Dendritic cell treated with granulocyte-macrophage colony-stimulating factor and Interleukin-4, amounts not matched to agents 40 ng/mL and 50 ng/mL, for 4 days (primary cell): ENCODE measurements at regions not wholly inside any gene's neighbourhood (a gene's known extent, or its start where the extent isn't known, plus 50 kb on each side); places are given as distances from the start of the nearest gene placed in this dataset.

Source experiments
- H3K27ac Mint-ChIP-seq: one replicate; pipeline ENCODE4 v1.8.0; 2022; ENCODE audit warnings: mild to moderate bottlenecking, mixed read lengths
- H3K27me3 Mint-ChIP-seq: one replicate; pipeline ENCODE4 v1.8.0; 2022; ENCODE audit warnings: mild to moderate bottlenecking, mixed read lengths
- H3K36me3 Mint-ChIP-seq: one replicate; pipeline ENCODE4 v1.8.0; 2022; ENCODE audit warnings: low read depth, mixed read lengths
- H3K4me1 Mint-ChIP-seq: one replicate; pipeline ENCODE4 v1.8.0; 2022; ENCODE audit warnings: low read depth, mixed read lengths
- H3K4me3 Mint-ChIP-seq: one replicate; pipeline ENCODE4 v1.8.0; 2022; ENCODE audit warnings: mild to moderate bottlenecking, moderate library complexity, mixed read lengths
- H3K9me3 Mint-ChIP-seq: one replicate; pipeline ENCODE4 v1.8.0; 2022; ENCODE audit warnings: mixed read lengths
- intact Hi-C: fragments of 100-400 bp; cut with micrococcal nuclease; formaldehyde crosslinking; loops from one replicate; pipeline ENCODE4 v1.15.0; 2022

GRCh38 chr3:98984024-98984423 is 82.5 kb upstream of the DCBLD2 start:
- no peaks in the 10 kb centered on the region for H3K4me1 Mint-ChIP-seq

GRCh38 chr3:98982351-98982750 is 80.9 kb upstream of the DCBLD2 start:
- Mint-ChIP-seq H3K27me3 (no peaks in the 10 kb centered on the region), H3K9me3 (no peaks in the 10 kb centered on the region), H3K36me3 (no peaks in the 10 kb centered on the region), H3K4me1 (no peaks in the 10 kb centered on the region), H3K27ac (no peak overlapping the region), H3K4me3 (no peak overlapping the region)
- intact Hi-C loops = no loop called here

More at GRCh38 chr3:98984024-98984423, 82.5 kb upstream of the DCBLD2 start:
- H3K4me3 Mint-ChIP-seq = no peak overlapping the region
- intact Hi-C loops = no loop called here
- no peaks in the 10 kb centered on the region for H3K36me3 Mint-ChIP-seq
- no peaks in the 10 kb centered on the region for H3K9me3 Mint-ChIP-seq
- no peak overlapping the region for H3K27ac Mint-ChIP-seq
- H3K27me3 Mint-ChIP-seq = no peaks in the 10 kb centered on the region

- no peak overlapping the region for H3K27ac Mint-ChIP-seq
- no peaks in the 10 kb centered on the region for H3K36me3 Mint-ChIP-seq
- no peaks in the 10 kb centered on the region for H3K9me3 Mint-ChIP-seq
- H3K4me1 Mint-ChIP-seq = no peaks in the 10 kb centered on the region
- intact Hi-C loops = no loop called here
- no peaks in the 10 kb centered on the region for H3K27me3 Mint-ChIP-seq
- no peak overlapping the region for H3K4me3 Mint-ChIP-seq
Measured at GRCh38 chr3:98980915-98981596, 79.6 kb upstream of the DCBLD2 start.

GRCh38 chr3:98979296-98979695 is 77.8 kb upstream of the DCBLD2 start:
- Mint-ChIP-seq H3K27me3 (no peaks in the 10 kb centered on the region), H3K36me3 (no peaks in the 10 kb centered on the region), H3K4me3 (no peak overlapping the region), H3K4me1 (no peaks in the 10 kb centered on the region), H3K27ac (no peak overlapping the region), H3K9me3 (no peaks in the 10 kb centered on the region)
- intact Hi-C loops = no loop called here

GRCh38 chr3:98978068-98978811 is 76.7 kb upstream of the DCBLD2 start:
- Mint-ChIP-seq H3K4me3 (no peak overlapping the region), H3K36me3 (no peaks in the 10 kb centered on the region), H3K27me3 (no peaks in the 10 kb centered on the region), H3K4me1 (no peaks in the 10 kb centered on the region), H3K27ac (no peak overlapping the region), H3K9me3 (no peaks in the 10 kb centered on the region)
- intact Hi-C loops = no loop called here

- intact Hi-C loops = no loop called here
Measured at GRCh38 chr3:98977520-98977919, 76.0 kb upstream of the DCBLD2 start.

GRCh38 chr3:98974442-98974841 is 72.9 kb upstream of the DCBLD2 start:
- H3K9me3 Mint-ChIP-seq = peaks cover 8% of the 10 kb centered on the region
- intact Hi-C loops = no loop called here
- no peaks in the 10 kb centered on the region for H3K4me1 Mint-ChIP-seq
- no peak overlapping the region for H3K27ac Mint-ChIP-seq
- no peaks in the 10 kb centered on the region for H3K36me3 Mint-ChIP-seq
- H3K4me3 Mint-ChIP-seq = no peak overlapping the region
- H3K27me3 Mint-ChIP-seq = no peaks in the 10 kb centered on the region

More at GRCh38 chr3:98977520-98977919, 76.0 kb upstream of the DCBLD2 start:
- no peak overlapping the region for H3K4me3 Mint-ChIP-seq
- no peaks in the 10 kb centered on the region for H3K27me3 Mint-ChIP-seq
- H3K27ac Mint-ChIP-seq = no peak overlapping the region
- peaks cover 7% of the 10 kb centered on the region for H3K9me3 Mint-ChIP-seq
- H3K4me1 Mint-ChIP-seq = no peaks in the 10 kb centered on the region
- no peaks in the 10 kb centered on the region for H3K36me3 Mint-ChIP-seq

GRCh38 chr3:98972720-98973119 is 71.2 kb upstream of the DCBLD2 start:
- H3K9me3 Mint-ChIP-seq = peaks cover 8% of the 10 kb centered on the region
- H3K27me3 Mint-ChIP-seq = no peaks in the 10 kb centered on the region
- no peak overlapping the region for H3K27ac Mint-ChIP-seq
- no peak overlapping the region for H3K4me3 Mint-ChIP-seq
- no peaks in the 10 kb centered on the region for H3K4me1 Mint-ChIP-seq
- H3K36me3 Mint-ChIP-seq = no peaks in the 10 kb centered on the region
- intact Hi-C loops = no loop called here

- Mint-ChIP-seq H3K27me3 (no peaks in the 10 kb centered on the region), H3K36me3 (no peaks in the 10 kb centered on the region), H3K4me1 (no peaks in the 10 kb centered on the region), H3K27ac (no peak overlapping the region), H3K4me3 (no peak overlapping the region), H3K9me3 (peaks cover 8% of the 10 kb centered on the region)
- intact Hi-C loops = no loop called here
Measured at GRCh38 chr3:98972155-98972554, 70.7 kb upstream of the DCBLD2 start.

GRCh38 chr3:98971169-98971681 is 69.7 kb upstream of the DCBLD2 start:
- H3K9me3 Mint-ChIP-seq = peaks cover 8% of the 10 kb centered on the region

GRCh38 chr3:98969295-98969694 is 67.8 kb upstream of the DCBLD2 start:
- no peaks in the 10 kb centered on the region for H3K4me1 Mint-ChIP-seq
- peaks cover 8% of the 10 kb centered on the region for H3K9me3 Mint-ChIP-seq
- intact Hi-C loops = no loop called here
- no peak overlapping the region for H3K4me3 Mint-ChIP-seq
- H3K36me3 Mint-ChIP-seq = no peaks in the 10 kb centered on the region
- H3K27ac Mint-ChIP-seq = no peak overlapping the region
- H3K27me3 Mint-ChIP-seq = no peaks in the 10 kb centered on the region

More at GRCh38 chr3:98971169-98971681, 69.7 kb upstream of the DCBLD2 start:
- H3K36me3 Mint-ChIP-seq = no peaks in the 10 kb centered on the region
- intact Hi-C loops = no loop called here
- H3K4me1 Mint-ChIP-seq = no peaks in the 10 kb centered on the region
- no peak overlapping the region for H3K4me3 Mint-ChIP-seq
- H3K27ac Mint-ChIP-seq = no peak overlapping the region
- H3K27me3 Mint-ChIP-seq = no peaks in the 10 kb centered on the region

GRCh38 chr3:98968824-98969223 is 67.3 kb upstream of the DCBLD2 start:
- Mint-ChIP-seq H3K27me3 (no peaks in the 10 kb centered on the region), H3K4me1 (no peaks in the 10 kb centered on the region), H3K9me3 (peaks cover 8% of the 10 kb centered on the region), H3K27ac (no peak overlapping the region), H3K36me3 (no peaks in the 10 kb centered on the region), H3K4me3 (no peak overlapping the region)
- intact Hi-C loops = no loop called here

- H3K4me3 Mint-ChIP-seq = no peak overlapping the region
- H3K4me1 Mint-ChIP-seq = no peaks in the 10 kb centered on the region
Measured at GRCh38 chr3:98968347-98968746, 66.9 kb upstream of the DCBLD2 start.

GRCh38 chr3:98967758-98968157 is 66.3 kb upstream of the DCBLD2 start:
- Mint-ChIP-seq H3K36me3 (no peaks in the 10 kb centered on the region), H3K27me3 (no peaks in the 10 kb centered on the region), H3K4me1 (no peaks in the 10 kb centered on the region), H3K4me3 (no peak overlapping the region), H3K9me3 (peaks cover 3% of the 10 kb centered on the region), H3K27ac (no peak overlapping the region)
- intact Hi-C loops = no loop called here

More at GRCh38 chr3:98968347-98968746, 66.9 kb upstream of the DCBLD2 start:
- intact Hi-C loops = no loop called here
- no peaks in the 10 kb centered on the region for H3K27me3 Mint-ChIP-seq
- no peaks in the 10 kb centered on the region for H3K36me3 Mint-ChIP-seq
- no peak overlapping the region for H3K27ac Mint-ChIP-seq
- H3K9me3 Mint-ChIP-seq = peaks cover 8% of the 10 kb centered on the region
